GM10248 (cell line): ENCODE measurements at regions not wholly inside any gene's neighbourhood (a gene's known extent, or its start where the extent isn't known, plus 50 kb on each side); places are given as distances from the start of the nearest gene placed in this dataset.

Experiments used
- CTCF ChIA-PET: fragments of 300-600 bp; sonication (Branson Sonifier 250); formaldehyde crosslinking; extraction: SDS; loops from one replicate; lab custom pipeline; 2021; ENCODE audit warnings: antibody characterized with exemption; lab: Yijun Ruan, JAX
- POLR2A ChIA-PET: fragments of 350-650 bp; sonication (Branson Sonifier 250); formaldehyde crosslinking; extraction: SDS; loops from one replicate; lab custom pipeline; 2020; ENCODE audit warnings: antibody characterized with exemption; lab: Yijun Ruan, JAX
- DNase-seq: peaks from one replicate; pipeline ENCODE4 v3.0.0; 2012; ENCODE audit errors: extremely low spot score
- CTCF ChIP-seq: IDR thresholded peaks from 2 replicates; pipeline ENCODE4 v1.5.1; 2012; ENCODE audit warnings: mild to moderate bottlenecking, low read depth; ENCODE audit errors: extremely low read depth, missing control alignments, control extremely low read depth

- DNase-seq = no peak
- ChIA-PET CTCF (interaction anchor here (4.1 kb wide), 1 partner anchor 10 kb away, joined by 10 read pairs; no protein-coding TSS in a partner anchor), POLR2A (no interaction called here)
- no peak for TF ChIP-seq CTCF
Observed at GRCh38 chr5:144947023-144947422, 776.4 kb downstream of the KCTD16 start.

GRCh38 chr5:144945503-144945902 is 774.8 kb downstream of the KCTD16 start:
- CTCF ChIA-PET = interaction anchor here (0.9 to 1.7 kb wide), 3 partner anchors 16 to 27 kb away, joined by 3 to 5 read pairs (median 3); no protein-coding TSS in a partner anchor
- DNase-seq = no peak
- POLR2A ChIA-PET = no interaction called here
- no peak for TF ChIP-seq CTCF

DNA sequence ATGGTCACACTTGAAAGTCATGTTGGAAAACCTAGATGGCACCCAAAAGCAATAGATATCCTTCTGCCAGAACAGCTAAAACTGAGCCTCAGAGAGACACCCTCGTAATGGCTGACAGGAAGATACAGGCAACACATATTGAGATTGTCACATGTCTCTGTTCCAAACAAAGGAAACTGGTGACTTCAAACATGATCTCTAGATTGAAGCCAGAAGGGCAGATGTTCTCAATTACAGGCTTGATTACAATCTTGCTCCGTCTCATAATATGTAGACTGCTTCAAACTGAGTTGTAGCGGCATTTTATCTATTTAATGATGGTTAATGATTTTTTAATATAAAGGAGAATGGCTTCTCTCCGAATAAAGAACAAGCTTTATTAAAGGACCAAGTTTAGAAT is 774.3 kb downstream of the KCTD16 start:
- no peak for TF ChIP-seq CTCF
- POLR2A ChIA-PET = no interaction called here
- DNase-seq = no peak
- CTCF ChIA-PET = interaction anchor here (0.9 to 1.7 kb wide), 4 partner anchors 17 to 27 kb away, joined by 3 to 5 read pairs (median 3); no protein-coding TSS in a partner anchor

GRCh38 chr5:144941004-144941403 is 770.3 kb downstream of the KCTD16 start:
- ChIA-PET CTCF (no interaction called here), POLR2A (no interaction called here)
- DNase-seq = no peak
- no peak for TF ChIP-seq CTCF

DNA sequence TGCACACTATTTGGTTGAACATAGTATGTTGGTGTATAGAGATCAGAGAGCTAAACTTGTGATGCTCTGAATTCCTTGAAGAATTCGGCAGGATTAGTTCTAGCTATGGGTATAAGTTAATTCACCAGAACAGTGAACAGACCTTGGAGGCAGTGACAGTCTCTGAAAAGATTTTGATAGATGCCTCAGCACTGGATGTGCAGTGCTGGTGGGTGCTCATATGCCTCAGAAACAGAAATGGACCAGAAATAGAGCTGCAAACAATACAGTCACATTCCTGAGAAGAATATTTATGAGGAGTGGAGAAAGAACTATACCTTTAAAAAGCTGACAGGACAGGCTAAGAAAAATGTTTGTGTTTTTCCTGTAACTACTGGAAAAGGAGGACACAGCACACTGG is 747.7 kb downstream of the KCTD16 start:
- TF ChIP-seq CTCF = no peak
- POLR2A ChIA-PET = no interaction called here
- no peak for DNase-seq
- CTCF ChIA-PET = interaction anchor here (1.0 to 1.4 kb wide), 2 partner anchors 9 to 27 kb away, joined by 3 to 4 read pairs; no protein-coding TSS in a partner anchor

DNA sequence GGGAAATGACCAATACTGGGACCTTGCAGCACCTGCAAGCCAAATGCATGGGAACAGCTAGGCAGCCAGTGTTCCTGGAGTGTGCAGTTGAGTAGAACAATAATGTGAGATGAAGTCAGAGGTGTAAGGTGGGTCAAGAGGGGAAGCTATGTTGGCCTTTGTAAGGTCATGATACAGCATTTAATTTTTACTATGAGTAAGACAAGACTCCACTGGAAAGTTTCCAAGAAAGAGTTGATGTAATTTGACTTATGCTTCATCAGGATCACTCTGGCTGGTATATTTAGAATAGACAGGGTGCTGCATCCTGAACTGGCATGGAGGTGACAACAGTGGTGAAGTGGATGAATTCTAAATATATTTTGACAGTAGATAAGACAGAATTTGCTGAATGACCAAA is 744.8 kb downstream of the KCTD16 start:
- ChIA-PET POLR2A (no interaction called here), CTCF (no interaction called here)
- DNase-seq = no peak
- no peak for TF ChIP-seq CTCF
